ENCODE measurements at regions not wholly inside any gene's neighbourhood (a gene's known extent, or its start where the extent isn't known, plus 50 kb on each side); places are given as distances from the start of the nearest gene placed in this dataset.

GRCh38 chr3:153573481-153573880, 411.5 kb downstream of the RAP2B start:
- no peak for TF ChIP-seq CTCF (IDR thresholded peaks at IDR 0.05)
- no peak for TF ChIP-seq POLR2A (IDR thresholded peaks at IDR 0.05)

All from body of pancreas (tissue), 4 donors.